Fibroblast of villous mesenchyme (primary cell): ENCODE measurements at regions not wholly inside any gene's neighbourhood (a gene's known extent, or its start where the extent isn't known, plus 50 kb on each side); places are given as distances from the start of the nearest gene placed in this dataset.

Experiments used
- DNase-seq: peaks from one replicate; pipeline ENCODE4 v3.0.0-alpha.2; 2010; ENCODE audit warnings: low read depth
- H3K4me3 ChIP-seq: 2 replicates; pipeline ENCODE4 v1.5.1; 2011; ENCODE audit warnings: low read depth, mild to moderate bottlenecking, low read length
- CTCF ChIP-seq: IDR thresholded peaks from 2 replicates; pipeline ENCODE4 v1.5.1; 2012; ENCODE audit warnings: low read depth, mild to moderate bottlenecking, low read length; ENCODE audit not compliant: insufficient read depth

GRCh38 chr9:95605101-95605500 lies 88.3 kb upstream of the PTCH1 start:
- no peak for TF ChIP-seq CTCF
- no peak for DNase-seq
- no peak overlapping the region for H3K4me3 ChIP-seq

GRCh38 chr9:95598236-95598635 lies 81.5 kb upstream of the PTCH1 start:
- TF ChIP-seq CTCF: no peak
- H3K4me3 ChIP-seq: no peak overlapping the region
- DNase-seq: no peak

- no peak for TF ChIP-seq CTCF
- no peak overlapping the region for H3K4me3 ChIP-seq
- DNase-seq: no peak
These were observed 79.0 kb upstream of the PTCH1 start for GRCh38 chr9:95595721-95596295.

- TF ChIP-seq CTCF: no peak
- DNase-seq: no peak
- H3K4me3 ChIP-seq: no peak overlapping the region
These were observed 76.2 kb upstream of the PTCH1 start for GRCh38 chr9:95592931-95593330.

- TF ChIP-seq CTCF: no peak
- DNase-seq: no peak
- H3K4me3 ChIP-seq: no peak overlapping the region
These were observed 72.2 kb upstream of the PTCH1 start for GRCh38 chr9:95588724-95589588.

GRCh38 chr9:95587021-95587964 lies 70.5 kb upstream of the PTCH1 start:
- no peak overlapping the region for H3K4me3 ChIP-seq
- no peak for TF ChIP-seq CTCF
- no peak for DNase-seq
